Sigmoid colon (tissue), 4 donors: ENCODE measurements at regions not wholly inside any gene's neighbourhood (a gene's known extent, or its start where the extent isn't known, plus 50 kb on each side); places are given as distances from the start of the nearest gene placed in this dataset.

Experiments
- CTCF ChIP-seq, 4 experiments: fragments of 450-650 bp in 3 of 4; fragments of 200-600 bp in 1 of 4; IDR thresholded peaks; one replicate each; pipeline ENCODE4 v1.5.1; 2016 to 2019; ENCODE audit warnings: antibody characterized with exemption in 4 of 4, mild to moderate bottlenecking in 3 of 4, moderate library complexity in 2 of 4
- POLR2A ChIP-seq, 2 donors: fragments of 450-650 bp; IDR thresholded peaks; one replicate each; pipeline ENCODE4 v1.6.1; 2016; ENCODE audit warnings: antibody characterized with exemption in 2 of 2, mild to moderate bottlenecking in 2 of 2, moderate library complexity in 2 of 2
- POLR2AphosphoS5 ChIP-seq, 4 donors: sonication (generic); formaldehyde crosslinking; IDR thresholded peaks; one replicate each; pipeline ENCODE4 v1.6.1; 2017; ENCODE audit warnings: antibody characterized with exemption in 4 of 4

GRCh38 chr1:30345491-30346130 lies 377.8 kb downstream of the MATN1 start:
- TF ChIP-seq CTCF (IDR thresholded peaks at IDR 0.05) (no peak), POLR2A (IDR thresholded peaks at IDR 0.05) (no peak), POLR2AphosphoS5 (IDR thresholded peaks at IDR 0.05) (no peak)
